ENCODE measurements at regions not wholly inside any gene's neighbourhood (a gene's known extent, or its start where the extent isn't known, plus 50 kb on each side); places are given as distances from the start of the nearest gene placed in this dataset.

GRCh38 chr2:239750929-239751678 is 274.0 kb downstream of the NDUFA10 start:
- in situ Hi-C loops (cut with HindIII; ENCODE audit: low pct_unique_long_range_greater_than_20kb, low sequenced_read_pairs): no loop called here
- DNase-seq (ENCODE audit: low read depth, low spot score): no peak

- DNase-seq (ENCODE audit: low read depth, low spot score): no peak
- in situ Hi-C loops (cut with HindIII; ENCODE audit: low pct_unique_long_range_greater_than_20kb, low sequenced_read_pairs): no loop called here
Observed at GRCh38 chr2:239750045-239750835, 274.9 kb downstream of the NDUFA10 start.

- DNase-seq (ENCODE audit: low read depth, low spot score): no peak
- in situ Hi-C loops (cut with HindIII; ENCODE audit: low pct_unique_long_range_greater_than_20kb, low sequenced_read_pairs): no loop called here
Observed at GRCh38 chr2:239749272-239749873, 275.8 kb downstream of the NDUFA10 start.

- in situ Hi-C loops (cut with HindIII; ENCODE audit: low pct_unique_long_range_greater_than_20kb, low sequenced_read_pairs): no loop called here
- no peak for DNase-seq (ENCODE audit: low read depth, low spot score)
Observed at GRCh38 chr2:239748811-239749210, 276.3 kb downstream of the NDUFA10 start.

- no peak for DNase-seq (ENCODE audit: low read depth, low spot score)
- in situ Hi-C loops (cut with HindIII; ENCODE audit: low pct_unique_long_range_greater_than_20kb, low sequenced_read_pairs): no loop called here
Observed at GRCh38 chr2:239747771-239748170, 277.4 kb downstream of the NDUFA10 start.

- in situ Hi-C loops (cut with HindIII; ENCODE audit: low pct_unique_long_range_greater_than_20kb, low sequenced_read_pairs): no loop called here
- no peak for DNase-seq (ENCODE audit: low read depth, low spot score)
Observed at GRCh38 chr2:239747274-239747673, 277.9 kb downstream of the NDUFA10 start.

GRCh38 chr2:239746559-239747246 is 278.4 kb downstream of the NDUFA10 start:
- in situ Hi-C loops (cut with HindIII; ENCODE audit: low pct_unique_long_range_greater_than_20kb, low sequenced_read_pairs): no loop called here
- no peak for DNase-seq (ENCODE audit: low read depth, low spot score)

- DNase-seq (ENCODE audit: low read depth, low spot score): peak; percentile 52
- in situ Hi-C loops (cut with HindIII; ENCODE audit: low pct_unique_long_range_greater_than_20kb, low sequenced_read_pairs): no loop called here
Observed at GRCh38 chr2:239745386-239746227, 279.5 kb downstream of the NDUFA10 start.

GRCh38 chr2:239744706-239745340 is 280.3 kb downstream of the NDUFA10 start:
- DNase-seq (ENCODE audit: low read depth, low spot score): no peak
- in situ Hi-C loops (cut with HindIII; ENCODE audit: low pct_unique_long_range_greater_than_20kb, low sequenced_read_pairs): no loop called here

GRCh38 chr2:239743206-239743605 is 281.9 kb downstream of the NDUFA10 start:
- no peak for DNase-seq (ENCODE audit: low read depth, low spot score)
- in situ Hi-C loops (cut with HindIII; ENCODE audit: low pct_unique_long_range_greater_than_20kb, low sequenced_read_pairs): no loop called here

GRCh38 chr2:239742377-239742776 is 282.8 kb downstream of the NDUFA10 start:
- in situ Hi-C loops (cut with HindIII; ENCODE audit: low pct_unique_long_range_greater_than_20kb, low sequenced_read_pairs): no loop called here
- DNase-seq (ENCODE audit: low read depth, low spot score): no peak

GRCh38 chr2:239739206-239739605 is 285.9 kb downstream of the NDUFA10 start:
- no peak for DNase-seq (ENCODE audit: low read depth, low spot score)
- in situ Hi-C loops (cut with HindIII; ENCODE audit: low pct_unique_long_range_greater_than_20kb, low sequenced_read_pairs): no loop called here

- in situ Hi-C loops (cut with HindIII; ENCODE audit: low pct_unique_long_range_greater_than_20kb, low sequenced_read_pairs): no loop called here
- DNase-seq (ENCODE audit: low read depth, low spot score): no peak
Observed at GRCh38 chr2:239738159-239738558, 287.0 kb downstream of the NDUFA10 start.

- in situ Hi-C loops (cut with HindIII; ENCODE audit: low pct_unique_long_range_greater_than_20kb, low sequenced_read_pairs): no loop called here
- no peak for DNase-seq (ENCODE audit: low read depth, low spot score)
Observed at GRCh38 chr2:239737144-239737463, 288.0 kb downstream of the NDUFA10 start.

GRCh38 chr2:239736358-239737143 is 288.6 kb downstream of the NDUFA10 start:
- in situ Hi-C loops (cut with HindIII; ENCODE audit: low pct_unique_long_range_greater_than_20kb, low sequenced_read_pairs): no loop called here
- DNase-seq (ENCODE audit: low read depth, low spot score): no peak

- in situ Hi-C loops (cut with HindIII; ENCODE audit: low pct_unique_long_range_greater_than_20kb, low sequenced_read_pairs): no loop called here
- DNase-seq (ENCODE audit: low read depth, low spot score): no peak
Observed at GRCh38 chr2:239735829-239736357, 289.2 kb downstream of the NDUFA10 start.

Measured in SK-MEL-5 (cell line).